HG03558 (cell line): ENCODE measurements at regions not wholly inside any gene's neighbourhood (a gene's known extent, or its start where the extent isn't known, plus 50 kb on each side); places are given as distances from the start of the nearest gene placed in this dataset.

ENCODE experiments used
- ATAC-seq: cut with Tn5 transposase; IDR thresholded peaks from one replicate; pipeline ENCODE4 v1.9.1; 2021; ENCODE audit warnings: moderate number of reproducible peaks; ENCODE audit not compliant: unreplicated experiment; ENCODE audit errors: extremely low read depth

GRCh38 chr3:5727743-5728484 is 540.4 kb downstream of the EDEM1 start:
- ATAC-seq, result no peak

- no peak for ATAC-seq
Observed at GRCh38 chr3:5729852-5730251, 542.3 kb downstream of the EDEM1 start.

GRCh38 chr3:5731100-5731499 is 543.6 kb downstream of the EDEM1 start:
- ATAC-seq, result no peak

DNA sequence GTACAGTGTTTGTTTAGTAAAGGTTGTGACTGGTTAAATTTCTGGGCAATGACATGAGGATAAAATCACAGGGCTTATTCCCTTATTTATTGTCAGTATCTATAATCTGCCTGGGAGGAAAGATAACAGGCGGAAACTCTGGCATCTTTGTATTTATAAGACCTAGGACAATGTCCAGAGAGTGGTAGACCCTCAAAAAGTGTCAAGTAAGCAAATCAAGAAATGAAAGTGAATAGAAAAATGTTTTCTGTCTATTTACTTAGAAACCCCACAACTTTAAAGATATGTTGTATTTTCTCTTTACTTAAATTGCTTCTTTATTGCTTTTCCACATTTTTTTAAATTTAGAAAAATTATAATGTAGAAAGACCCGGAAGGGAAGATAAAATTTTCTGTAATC is 544.6 kb downstream of the EDEM1 start:
- no peak for ATAC-seq

GRCh38 chr3:5733995-5734394 is 546.5 kb downstream of the EDEM1 start:
- ATAC-seq, result no peak

GRCh38 chr3:5735896-5736295 is 548.4 kb downstream of the EDEM1 start:
- no peak for ATAC-seq

- ATAC-seq, result no peak
Observed at GRCh38 chr3:5739299-5739935, 551.9 kb downstream of the EDEM1 start.

DNA sequence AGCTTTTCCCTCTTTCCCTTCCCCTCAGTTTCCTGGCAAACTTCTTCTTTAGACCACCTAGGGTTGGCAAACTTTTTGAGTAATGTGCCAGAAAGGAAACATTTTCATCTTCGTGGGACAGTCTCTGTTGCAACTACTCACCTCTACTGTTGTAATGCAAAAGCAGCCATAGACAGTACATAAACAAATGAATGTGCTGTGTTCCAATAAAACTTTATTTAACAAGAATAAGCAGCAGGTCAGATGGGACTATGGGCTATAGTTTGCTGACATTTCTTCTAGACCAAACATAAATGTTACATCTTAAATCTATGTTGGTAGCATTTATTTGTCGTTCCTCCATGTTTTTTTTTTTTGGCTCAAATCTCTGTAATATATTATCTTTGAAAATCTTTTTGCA is 552.4 kb downstream of the EDEM1 start:
- ATAC-seq, result no peak

- no peak for ATAC-seq
Observed at GRCh38 chr3:5741017-5741416, 553.5 kb downstream of the EDEM1 start.

DNA sequence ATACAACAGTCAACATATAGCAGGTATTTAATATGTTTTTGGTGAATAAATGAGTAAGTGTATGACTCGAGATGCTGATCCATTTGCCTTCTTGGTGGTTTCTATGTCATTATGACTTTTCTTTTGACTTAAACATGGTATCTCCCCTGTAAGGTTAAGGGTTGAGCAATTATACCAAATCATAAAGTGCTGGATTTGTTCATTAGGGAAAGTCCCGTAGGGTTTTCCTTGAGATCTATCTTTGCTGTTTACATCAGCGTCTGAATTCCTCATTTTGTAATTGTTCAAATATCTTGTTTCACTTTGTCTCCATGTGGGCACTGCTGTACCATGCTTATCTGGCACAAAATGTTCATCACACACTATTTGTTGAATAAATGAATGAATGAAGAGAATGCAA is 562.6 kb downstream of the EDEM1 start:
- no peak for ATAC-seq

GRCh38 chr3:5750874-5751640 is 563.5 kb downstream of the EDEM1 start:
- ATAC-seq, result no peak

- no peak for ATAC-seq
Observed at GRCh38 chr3:5754602-5755001, 567.1 kb downstream of the EDEM1 start.

DNA sequence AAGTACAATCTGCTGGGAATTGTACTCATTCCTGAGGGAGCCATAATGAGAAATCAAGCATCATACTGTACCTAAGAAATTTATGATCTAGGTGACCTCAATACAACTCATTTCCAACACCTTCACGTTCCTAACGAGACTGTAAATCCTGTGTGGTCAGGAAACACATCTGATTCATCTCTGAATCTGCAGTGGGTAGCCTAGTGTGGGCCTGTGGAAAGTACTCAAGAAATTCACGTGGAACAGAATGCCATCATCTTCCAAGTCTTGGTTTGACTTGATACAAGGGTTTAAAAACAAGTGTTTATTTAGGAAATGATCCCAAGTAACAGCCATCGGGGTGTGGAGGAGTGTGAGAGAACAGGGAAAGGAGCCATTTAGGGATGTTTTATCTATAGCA is 568.9 kb downstream of the EDEM1 start:
- no peak for ATAC-seq

DNA sequence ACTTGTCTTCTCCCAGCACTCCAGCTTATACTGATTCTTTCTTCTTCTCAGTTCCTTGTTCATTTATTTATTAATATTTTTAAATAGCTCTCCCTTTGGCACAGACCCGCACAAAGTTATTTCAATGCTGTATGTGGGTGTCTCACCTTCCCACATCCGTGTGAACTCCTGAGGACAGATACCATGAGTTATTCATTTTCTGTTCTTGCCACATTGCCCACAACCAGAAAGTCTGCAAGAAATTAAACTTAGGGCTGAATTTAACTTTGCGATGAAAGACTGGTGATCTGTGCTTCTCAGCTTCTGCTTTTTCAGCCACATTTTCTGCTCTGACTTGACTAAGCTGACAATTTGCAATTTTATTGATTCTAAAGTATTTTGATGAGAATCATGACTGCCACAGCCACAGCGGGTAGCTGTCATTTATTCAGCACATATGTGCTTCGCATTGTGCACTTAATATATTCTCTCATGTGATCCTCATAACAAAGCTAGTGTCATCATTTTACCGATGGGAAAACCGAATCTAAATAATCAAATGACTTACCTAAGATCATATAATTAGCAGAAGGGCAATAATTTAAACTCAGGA is 569.8 kb downstream of the EDEM1 start:
- ATAC-seq, result no peak

- no peak for ATAC-seq
Observed at GRCh38 chr3:5758699-5759098, 571.2 kb downstream of the EDEM1 start.

DNA sequence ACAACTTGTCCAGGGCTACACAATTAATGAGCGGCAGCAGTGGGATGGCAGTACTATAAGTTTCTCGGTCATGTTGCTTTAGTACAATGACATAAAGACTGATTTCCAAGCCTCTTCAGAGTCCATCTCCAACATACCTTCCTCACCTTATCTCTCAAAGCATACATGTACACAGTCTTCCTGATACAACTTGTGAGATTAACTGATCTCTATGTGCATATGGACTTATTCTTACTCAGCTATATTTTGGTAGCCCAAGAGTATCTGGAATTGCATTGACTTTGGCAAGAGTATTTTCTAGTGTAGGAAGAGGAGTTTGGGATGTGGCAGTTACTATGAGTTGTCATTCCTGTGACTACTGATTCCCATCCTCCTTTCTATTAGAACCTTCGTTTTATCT is 575.0 kb downstream of the EDEM1 start:
- no peak for ATAC-seq

- ATAC-seq, result no peak
Observed at GRCh38 chr3:5766848-5767247, 579.3 kb downstream of the EDEM1 start.

DNA sequence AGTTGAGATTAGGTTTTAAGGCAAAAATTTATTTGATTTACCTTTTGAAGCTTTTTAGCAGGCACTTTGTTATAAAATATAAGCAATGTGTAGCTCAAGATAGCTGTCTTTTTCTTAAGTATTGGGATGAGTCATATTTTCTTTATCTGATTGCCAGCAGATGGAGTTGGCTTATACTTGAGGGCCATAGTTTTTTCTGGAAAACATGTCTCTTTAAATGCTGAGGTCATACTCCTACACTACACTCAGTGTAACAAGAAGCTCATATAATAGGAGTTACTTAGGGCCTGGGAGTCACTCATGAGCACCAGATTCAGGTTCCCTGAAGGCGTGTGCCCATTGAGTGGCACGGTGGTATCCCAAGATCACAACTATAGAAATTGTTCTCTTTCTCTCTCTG is 579.8 kb downstream of the EDEM1 start:
- no peak for ATAC-seq

GRCh38 chr3:5768281-5768945 is 580.9 kb downstream of the EDEM1 start:
- ATAC-seq, result no peak

DNA sequence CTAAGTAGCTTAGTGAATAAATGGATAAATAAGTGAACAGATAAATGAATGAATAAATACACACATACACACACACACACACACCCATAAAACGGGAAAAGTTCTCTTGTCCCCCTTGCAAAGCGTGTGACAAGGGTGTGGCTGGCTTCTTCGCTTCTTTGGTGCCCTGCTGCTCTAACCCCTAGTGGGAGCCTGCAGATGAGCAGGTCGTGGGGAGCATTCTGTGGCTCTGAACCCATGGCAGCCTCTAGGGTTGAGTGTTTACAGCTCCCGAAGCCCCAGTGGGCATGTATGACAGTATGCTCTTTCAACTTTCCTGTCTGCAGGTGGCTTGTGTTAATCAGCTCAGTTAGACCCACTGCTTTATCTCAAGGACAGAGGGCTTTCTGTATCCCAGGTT is 582.3 kb downstream of the EDEM1 start:
- no peak for ATAC-seq
